SHP77 (cell line): ENCODE measurements at regions not wholly inside any gene's neighbourhood (a gene's known extent, or its start where the extent isn't known, plus 50 kb on each side); places are given as distances from the start of the nearest gene placed in this dataset.
"Not testable (repeated sequence)": the region's sequence is repeated elsewhere in the genome, so short reads cannot be mapped to it uniquely, and the experiment has no call there.

Source experiments
- DNase-seq, 2 experiments: peaks; one replicate each; lab custom pipeline; 2025; lab: John Stamatoyannopoulos, UW

- DNase-seq, result not testable (repeated sequence)
These were observed 775.8 kb upstream of the TPTE start for GRCh38 chr21:9745457-9746108.

- DNase-seq, result not testable (repeated sequence)
These were observed 775.1 kb upstream of the TPTE start for GRCh38 chr21:9746311-9746710.

- DNase-seq, result not testable (repeated sequence)
These were observed 774.4 kb upstream of the TPTE start for GRCh38 chr21:9746831-9747606.

GRCh38 chr21:9747870-9748269 lies 773.5 kb upstream of the TPTE start:
- not testable (repeated sequence) for DNase-seq

GRCh38 chr21:9748451-9748850 lies 772.9 kb upstream of the TPTE start:
- DNase-seq, result not testable (repeated sequence)

- not testable (repeated sequence) for DNase-seq
These were observed 771.6 kb upstream of the TPTE start for GRCh38 chr21:9749741-9750230.

GRCh38 chr21:9750341-9751086 lies 770.9 kb upstream of the TPTE start:
- no peak for DNase-seq

GRCh38 chr21:9751087-9751585 lies 770.2 kb upstream of the TPTE start:
- DNase-seq, result not testable (repeated sequence)

- not testable (repeated sequence) for DNase-seq
These were observed 769.4 kb upstream of the TPTE start for GRCh38 chr21:9752028-9752427.

- not testable (repeated sequence) for DNase-seq
These were observed 767.9 kb upstream of the TPTE start for GRCh38 chr21:9753441-9753840.

- DNase-seq, result no peak
These were observed 767.4 kb upstream of the TPTE start for GRCh38 chr21:9753943-9754342.

- not testable (repeated sequence) for DNase-seq
These were observed 766.9 kb upstream of the TPTE start for GRCh38 chr21:9754434-9754833.

- DNase-seq, result no peak
These were observed 765.8 kb upstream of the TPTE start for GRCh38 chr21:9755611-9756010.

GRCh38 chr21:9756677-9757076 lies 764.7 kb upstream of the TPTE start:
- DNase-seq, result no peak

GRCh38 chr21:9757118-9757517 lies 764.3 kb upstream of the TPTE start:
- DNase-seq, result not testable (repeated sequence)

- not testable (repeated sequence) for DNase-seq
These were observed 763.8 kb upstream of the TPTE start for GRCh38 chr21:9757572-9757971.

- no peak for DNase-seq
These were observed 763.2 kb upstream of the TPTE start for GRCh38 chr21:9758141-9758540.

GRCh38 chr21:9758888-9759287 lies 762.5 kb upstream of the TPTE start:
- no peak for DNase-seq

GRCh38 chr21:9759972-9760371 lies 761.4 kb upstream of the TPTE start:
- no peak for DNase-seq

- DNase-seq, result no peak
These were observed 760.8 kb upstream of the TPTE start for GRCh38 chr21:9760398-9761074.

GRCh38 chr21:9763306-9763705 lies 758.1 kb upstream of the TPTE start:
- DNase-seq, result no peak

- no peak for DNase-seq
These were observed 757.6 kb upstream of the TPTE start for GRCh38 chr21:9763807-9764206.
